GM21528 (cell line): ENCODE measurements at regions not wholly inside any gene's neighbourhood (a gene's known extent, or its start where the extent isn't known, plus 50 kb on each side); places are given as distances from the start of the nearest gene placed in this dataset.

ENCODE experiments used
- ATAC-seq: cut with Tn5 transposase; IDR thresholded peaks from one replicate; pipeline ENCODE4 v1.9.1; 2021; ENCODE audit warnings: mild to moderate bottlenecking, moderate library complexity; ENCODE audit not compliant: unreplicated experiment, low FRiP score

DNA sequence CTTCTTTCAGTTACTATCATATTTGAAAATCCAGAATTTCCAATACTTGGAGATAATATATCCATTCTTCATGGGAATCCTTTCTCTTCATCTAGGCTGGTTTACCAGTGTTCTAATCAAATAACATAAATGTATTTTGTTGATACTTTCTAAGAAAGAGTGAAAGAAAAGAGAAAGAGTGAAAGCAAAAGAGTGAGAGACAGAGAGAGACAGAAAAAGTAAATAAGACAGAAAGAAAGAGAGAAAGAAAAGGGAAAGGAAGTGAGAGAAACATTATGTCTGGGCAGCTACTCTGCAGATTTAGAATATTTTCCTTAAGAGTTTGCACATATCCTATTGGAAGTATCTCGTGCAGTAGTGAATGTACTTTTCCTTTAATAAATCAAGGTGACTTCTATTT is 781.0 kb upstream of the GJE1 start:
- ATAC-seq = no peak

DNA sequence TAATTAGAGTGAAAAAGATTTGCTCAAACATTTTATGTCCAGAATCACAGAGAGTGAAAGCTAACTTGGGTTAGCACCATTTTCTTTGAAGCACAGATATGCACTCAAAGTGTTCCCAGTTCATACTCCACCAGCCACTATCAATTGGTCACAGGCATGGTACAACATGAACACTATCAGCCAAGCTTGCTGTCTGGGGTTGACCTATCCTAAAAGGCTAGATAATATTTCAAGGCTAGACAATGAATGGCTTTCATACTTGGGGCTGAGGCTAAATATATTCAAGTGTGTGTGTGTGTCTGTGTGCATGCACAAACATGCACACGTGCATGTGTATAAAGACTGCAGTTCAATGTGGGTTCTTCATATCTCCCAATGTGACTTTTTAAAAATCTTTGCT is 783.0 kb upstream of the GJE1 start:
- ATAC-seq = no peak

DNA sequence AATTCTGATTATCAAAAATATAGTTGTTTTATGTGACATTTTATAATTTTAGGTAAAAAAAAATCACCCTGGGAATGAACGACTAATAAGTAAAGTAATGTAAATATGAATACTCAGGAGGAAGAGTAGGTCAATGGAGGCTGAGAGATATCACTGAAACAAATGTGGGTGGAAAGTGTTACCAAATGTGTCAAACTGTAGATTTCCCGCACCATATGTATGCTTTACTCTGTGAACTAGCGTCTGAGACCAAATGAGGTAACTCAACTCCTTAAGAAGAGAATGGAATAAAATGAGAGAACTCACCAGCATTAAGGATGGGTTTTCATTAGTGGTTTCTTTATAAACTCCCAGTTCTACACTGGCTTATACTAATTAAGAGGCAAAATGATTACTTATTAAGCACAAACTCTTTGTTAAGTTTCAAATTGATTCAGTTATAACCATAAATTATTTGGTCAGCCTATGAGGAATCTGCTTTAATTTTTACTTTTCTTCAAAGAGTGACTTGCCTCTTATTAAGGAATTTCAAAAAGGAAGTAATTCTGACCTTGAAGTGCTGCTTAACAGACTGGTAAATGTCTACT is 784.7 kb upstream of the GJE1 start:
- ATAC-seq = no peak

DNA sequence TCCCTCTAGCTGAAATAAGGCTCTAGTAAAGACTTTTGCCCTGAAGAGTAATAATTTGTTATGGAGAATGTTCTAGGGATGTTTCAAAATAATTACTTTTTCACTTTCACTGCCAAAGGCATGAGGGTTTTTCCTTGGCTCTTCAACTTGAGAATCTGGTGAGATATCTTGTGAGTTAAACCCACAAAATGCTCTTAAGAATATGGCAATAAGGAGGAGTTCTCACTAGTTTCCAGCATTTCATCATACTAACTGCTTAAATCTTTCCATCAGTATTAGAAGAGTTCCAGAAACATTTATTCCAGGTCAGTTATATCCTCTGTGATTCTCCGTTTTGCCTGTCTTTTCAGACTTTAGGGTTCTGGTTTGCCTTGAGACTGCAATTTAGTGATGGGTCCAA is 785.6 kb upstream of the GJE1 start:
- no peak for ATAC-seq

DNA sequence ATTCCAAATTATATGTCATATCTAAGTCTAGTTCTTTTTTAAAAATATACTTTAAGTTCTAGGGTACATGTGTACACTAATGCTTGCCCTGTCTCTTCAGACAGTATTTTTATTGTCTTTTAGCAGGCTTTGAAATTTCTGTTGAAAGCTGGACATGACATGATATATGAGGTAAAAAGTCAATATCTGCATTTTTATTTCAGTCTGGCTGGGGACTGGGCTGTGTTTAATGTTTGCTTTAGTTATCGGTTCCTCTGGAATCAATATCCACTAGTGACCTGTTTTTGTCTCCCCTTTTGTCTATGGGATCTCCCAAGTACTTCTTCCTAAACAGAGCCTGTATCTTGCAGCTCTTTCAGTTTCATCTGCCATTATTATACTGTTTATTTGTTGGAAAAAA is 786.2 kb upstream of the GJE1 start:
- ATAC-seq = no peak

DNA sequence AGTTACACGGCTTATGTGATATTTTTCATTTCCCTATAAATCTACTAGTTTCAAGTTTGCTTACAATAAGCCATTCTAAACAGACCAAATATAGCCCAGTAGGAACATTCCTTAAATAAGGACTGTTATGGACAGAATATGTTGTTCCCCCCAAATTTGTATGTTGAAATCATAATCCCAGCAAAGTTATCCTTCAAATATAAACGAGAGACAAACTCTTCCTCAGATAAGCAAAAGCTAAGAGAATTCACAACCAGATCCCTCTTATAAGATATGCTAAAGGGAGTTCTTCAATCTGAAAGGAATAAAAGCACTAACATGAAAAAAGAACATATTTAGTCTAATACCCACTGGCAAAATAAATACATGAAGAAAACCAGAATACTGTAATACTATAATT is 795.5 kb upstream of the GJE1 start:
- ATAC-seq = no peak

DNA sequence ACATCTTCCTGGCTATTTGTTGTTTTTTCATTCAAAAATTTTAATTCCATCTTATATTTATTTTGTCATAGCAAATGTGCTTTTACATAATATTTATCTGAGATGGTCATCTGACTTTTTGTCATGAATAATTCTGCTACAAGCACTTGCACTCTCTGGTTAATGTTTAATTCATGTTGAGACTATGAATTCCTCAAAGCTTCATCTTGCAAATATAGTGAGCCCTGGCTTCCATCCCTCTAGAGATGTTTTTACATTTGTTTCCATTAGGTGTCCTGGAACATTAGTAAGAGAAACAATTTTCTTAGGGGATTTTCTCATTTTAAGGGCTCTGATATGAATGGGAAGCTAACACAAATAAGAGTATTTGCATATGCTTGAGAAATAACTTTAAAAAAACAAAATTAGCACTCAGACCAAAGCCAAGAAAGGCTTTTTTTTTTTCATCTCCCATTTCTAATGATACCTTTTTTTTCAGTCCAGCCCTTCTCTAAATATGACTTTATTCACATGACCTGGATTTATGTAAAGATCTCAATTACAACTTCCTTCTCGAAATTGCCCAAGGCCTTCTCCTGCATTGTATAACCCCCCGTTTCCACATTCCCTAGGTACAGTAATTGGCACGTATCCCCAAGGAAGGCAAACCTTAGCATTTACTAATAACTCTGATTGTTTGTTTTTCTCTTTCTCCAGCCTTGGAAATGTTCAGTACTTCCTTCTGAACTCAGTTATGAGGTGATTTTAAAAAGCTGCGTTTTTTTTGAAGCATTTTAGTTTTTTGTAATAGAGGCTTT is 797.0 kb upstream of the GJE1 start:
- no peak for ATAC-seq

DNA sequence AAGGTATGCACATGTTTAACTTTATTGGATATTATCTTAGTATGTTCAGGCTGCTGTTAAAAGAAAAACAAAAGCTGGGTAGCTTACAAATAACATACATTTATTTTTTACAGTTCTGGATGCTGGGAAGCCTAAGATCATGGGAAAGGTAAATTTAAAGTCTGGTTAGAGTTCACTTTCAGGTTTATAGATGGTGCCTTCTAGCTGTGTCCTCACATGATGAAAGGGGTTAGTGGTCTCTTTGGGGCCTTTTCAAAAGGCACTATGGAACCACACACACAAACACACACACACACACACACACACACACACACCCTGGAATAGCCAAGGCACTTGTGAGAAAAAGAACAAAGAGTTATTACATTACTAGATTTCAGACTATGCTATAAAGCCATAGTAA is 805.8 kb upstream of the GJE1 start:
- ATAC-seq = no peak

DNA sequence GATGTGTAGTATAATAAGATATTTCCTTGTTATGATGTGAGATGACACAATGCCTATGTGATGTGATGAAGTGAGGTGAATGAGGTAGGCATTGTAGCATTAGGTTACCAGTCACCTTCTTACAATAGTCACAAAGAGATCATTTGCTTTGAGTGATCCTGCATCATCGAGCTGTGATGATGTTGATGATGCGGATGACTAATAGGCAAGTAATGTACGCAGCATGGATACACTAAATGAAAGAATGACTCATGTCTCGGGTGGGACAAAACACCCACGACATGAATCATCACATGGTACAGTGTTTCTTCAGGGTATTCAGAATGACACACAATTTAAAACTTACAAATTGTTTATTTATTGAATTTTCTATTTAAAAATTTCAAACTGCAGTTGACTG is 806.3 kb upstream of the GJE1 start:
- ATAC-seq = no peak

DNA sequence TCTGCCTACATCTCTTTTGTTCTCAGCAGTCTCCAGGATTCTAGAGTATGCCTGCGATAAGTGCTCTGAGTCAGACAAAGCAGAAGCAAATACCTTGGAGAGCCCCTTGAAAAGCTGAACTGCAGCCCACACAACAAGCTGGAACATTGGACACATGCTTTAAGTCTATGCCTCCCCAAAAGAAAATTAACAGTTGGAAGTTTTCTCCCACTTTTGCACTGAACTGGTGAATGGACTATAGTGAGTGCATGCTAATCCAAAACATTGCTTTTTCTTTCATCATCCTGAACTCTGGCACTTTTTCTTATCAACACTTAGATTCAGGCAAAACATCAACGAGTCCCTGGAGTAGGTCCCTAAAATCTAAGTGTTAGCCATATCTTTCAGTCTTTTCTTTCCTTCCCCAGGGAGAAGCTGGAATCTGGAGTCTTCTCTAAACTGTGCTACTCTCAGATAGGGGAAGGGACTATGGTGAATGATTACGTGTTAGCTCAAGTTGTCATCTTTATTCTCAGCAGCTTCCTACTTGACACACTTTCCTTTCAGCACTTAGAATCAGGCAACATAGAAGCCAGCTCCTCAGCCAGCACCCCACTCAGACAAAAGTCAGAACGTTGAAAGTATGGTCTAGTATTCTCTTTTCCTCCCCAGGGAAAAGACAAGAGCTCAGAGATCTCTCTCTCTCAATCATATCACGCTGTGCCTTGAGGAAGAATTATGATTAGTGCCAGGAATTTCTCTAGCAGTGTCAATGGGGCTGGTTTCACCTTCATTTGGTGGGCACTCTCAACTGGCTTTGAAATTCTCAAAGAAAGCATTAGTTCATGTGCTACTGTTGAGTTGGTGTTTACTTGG is 811.0 kb upstream of the GJE1 start:
- ATAC-seq = no peak

DNA sequence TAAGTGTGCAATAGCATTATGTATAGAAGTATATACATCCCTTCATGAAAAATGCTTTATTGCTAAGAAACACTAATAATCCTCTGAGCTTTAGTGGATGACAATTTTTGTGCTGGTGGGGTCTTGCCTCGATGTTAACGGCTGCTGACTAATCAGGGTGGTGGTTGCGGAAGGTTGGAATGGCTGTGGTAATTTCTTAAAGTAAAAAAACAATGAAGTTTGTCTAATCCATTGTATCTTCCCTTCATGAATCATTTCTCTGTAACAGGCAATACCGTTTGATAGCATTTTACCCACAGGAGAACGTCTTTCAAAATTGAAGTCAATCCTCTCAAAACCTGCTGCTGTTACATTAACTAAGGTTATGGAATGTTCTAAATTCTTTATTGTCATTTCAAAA is 816.5 kb upstream of the GJE1 start:
- no peak for ATAC-seq

DNA sequence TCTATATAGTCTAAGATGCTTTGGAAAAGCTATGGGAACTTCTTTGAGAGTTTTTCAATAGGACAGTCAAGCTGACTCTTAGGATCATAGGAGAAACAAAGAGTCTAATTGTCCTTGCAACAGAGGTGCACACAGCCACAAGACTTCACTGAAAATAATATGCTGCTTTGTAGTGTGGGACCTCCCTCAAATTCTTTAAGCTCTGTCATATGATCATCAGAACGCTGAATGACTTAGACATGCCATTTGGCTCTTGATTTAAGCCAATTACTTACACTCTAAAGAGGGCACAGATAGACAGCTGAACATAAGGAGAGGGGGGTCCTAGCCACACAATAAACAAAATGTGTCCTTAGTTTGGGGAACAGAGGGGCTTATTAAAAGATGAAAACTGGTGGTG is 818.7 kb upstream of the GJE1 start:
- ATAC-seq = no peak

DNA sequence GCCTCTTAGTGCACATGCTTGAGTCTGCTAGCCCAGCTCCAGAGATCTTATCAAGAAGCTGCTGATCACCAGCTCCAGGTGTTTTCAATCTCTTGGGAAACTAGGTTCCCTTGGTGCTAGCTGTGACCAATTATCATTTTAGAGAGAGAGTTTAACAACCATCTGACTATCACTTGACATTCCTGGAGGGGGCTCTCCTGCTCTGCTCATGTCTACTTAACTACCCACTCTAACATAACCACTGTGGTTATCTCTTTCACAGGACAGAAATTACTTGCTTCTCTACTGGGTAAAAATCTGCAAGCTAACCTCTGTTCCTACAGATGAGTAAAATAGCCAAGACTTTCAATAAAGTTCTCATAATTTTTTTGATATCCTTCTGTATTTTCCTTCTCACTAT is 823.4 kb upstream of the GJE1 start:
- no peak for ATAC-seq

DNA sequence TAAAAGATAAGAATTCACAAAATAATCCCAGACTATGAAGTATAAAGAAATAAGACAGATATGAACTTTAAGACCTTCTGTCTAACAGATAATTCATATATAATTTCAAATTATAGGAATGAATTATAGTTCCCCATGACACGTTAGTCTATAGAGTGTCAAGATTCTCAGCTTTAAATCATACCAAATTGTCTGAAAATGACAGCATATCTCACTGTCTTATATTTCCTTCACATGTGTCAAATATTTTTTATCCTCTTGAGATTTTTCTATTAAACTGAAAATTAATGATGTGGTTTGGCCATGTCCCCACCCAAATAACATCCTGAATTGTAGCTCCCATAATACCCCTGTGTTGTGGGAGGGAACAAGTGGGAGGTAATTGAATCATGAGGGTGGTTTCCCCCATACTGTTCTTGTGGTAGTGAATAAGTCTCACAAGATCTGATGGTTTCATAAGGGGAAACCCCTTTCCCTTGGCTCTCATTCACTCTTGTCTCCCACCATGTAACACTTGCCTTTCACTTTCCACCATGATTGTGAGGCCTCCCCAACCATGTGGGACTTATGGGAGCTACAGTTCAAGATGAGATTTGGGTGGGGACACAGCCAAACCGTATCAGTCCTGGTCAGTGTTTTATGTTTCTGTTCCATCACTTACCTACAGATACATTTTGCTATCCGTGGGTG is 825.3 kb upstream of the GJE1 start:
- no peak for ATAC-seq

DNA sequence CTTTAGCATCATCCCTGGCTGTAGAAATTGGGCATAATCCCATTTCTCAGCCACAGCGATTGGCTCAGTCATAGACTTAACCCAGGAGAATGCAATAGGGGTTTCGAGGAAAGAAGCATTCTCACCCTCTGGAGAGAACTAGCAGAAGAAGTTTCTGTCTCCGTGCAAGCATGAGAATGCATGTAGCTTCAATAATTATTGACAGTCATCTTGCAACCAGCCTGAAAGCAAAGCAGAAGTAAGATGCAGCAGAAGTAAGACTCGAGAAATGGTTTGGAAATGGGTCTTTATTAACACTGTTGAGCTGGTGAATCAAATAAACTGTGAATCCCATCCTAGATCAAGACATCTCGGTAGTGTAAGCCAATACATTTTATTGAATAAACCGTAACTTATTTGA is 828.8 kb upstream of the GJE1 start:
- ATAC-seq = no peak

DNA sequence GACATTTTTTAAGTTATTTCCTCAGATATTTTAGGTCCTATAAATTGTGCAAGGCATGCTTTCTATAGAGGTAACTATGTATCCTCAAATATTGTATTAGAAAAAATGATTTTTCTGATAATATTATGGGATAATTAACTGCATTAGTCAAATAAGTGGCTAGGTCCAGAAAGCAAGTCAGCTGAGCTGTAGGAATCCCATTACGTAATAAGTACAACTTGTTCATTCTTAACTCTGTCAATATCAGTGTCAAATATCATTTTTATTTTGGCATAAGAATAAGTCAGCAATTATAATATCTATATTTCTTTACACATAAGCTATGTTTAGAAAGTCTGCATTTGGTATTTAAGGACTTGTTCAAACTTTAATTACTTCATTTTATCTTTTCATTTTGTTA is 830.9 kb upstream of the GJE1 start:
- no peak for ATAC-seq

DNA sequence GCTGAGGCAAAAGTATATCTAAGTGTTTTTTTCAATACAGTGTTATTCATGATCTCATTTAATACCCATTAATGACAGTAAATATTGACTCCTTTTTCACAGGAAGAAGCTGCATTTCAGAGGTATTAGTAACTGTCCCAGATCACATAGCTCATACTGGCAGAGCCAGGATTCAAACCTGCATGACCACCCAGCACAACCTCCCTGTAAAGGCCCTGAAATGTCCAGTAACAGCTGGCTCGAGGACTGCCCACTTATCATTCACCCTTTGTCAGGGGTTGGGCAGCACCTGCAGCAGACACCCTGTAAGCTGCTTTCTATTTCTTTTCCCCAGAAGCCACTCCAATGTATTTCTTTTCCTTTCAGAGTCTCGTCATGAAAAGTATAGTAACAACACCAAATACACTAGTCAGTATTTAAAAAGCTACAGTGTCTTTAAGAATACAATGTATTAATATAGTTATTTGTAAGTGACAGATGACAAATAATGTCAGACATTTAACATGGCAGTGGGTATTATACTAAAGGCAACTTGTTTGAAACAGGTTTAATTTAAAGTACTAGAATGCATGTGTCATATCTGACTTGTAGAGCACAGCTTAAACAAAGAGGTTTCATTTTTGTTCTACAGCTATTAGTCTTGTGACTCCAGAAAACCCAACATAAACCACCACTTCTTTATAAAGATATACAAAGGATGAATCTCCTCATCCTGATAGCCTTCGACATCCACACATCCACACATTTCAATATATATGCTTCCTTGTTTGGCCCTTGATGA is 841.6 kb upstream of the GJE1 start:
- ATAC-seq = no peak

DNA sequence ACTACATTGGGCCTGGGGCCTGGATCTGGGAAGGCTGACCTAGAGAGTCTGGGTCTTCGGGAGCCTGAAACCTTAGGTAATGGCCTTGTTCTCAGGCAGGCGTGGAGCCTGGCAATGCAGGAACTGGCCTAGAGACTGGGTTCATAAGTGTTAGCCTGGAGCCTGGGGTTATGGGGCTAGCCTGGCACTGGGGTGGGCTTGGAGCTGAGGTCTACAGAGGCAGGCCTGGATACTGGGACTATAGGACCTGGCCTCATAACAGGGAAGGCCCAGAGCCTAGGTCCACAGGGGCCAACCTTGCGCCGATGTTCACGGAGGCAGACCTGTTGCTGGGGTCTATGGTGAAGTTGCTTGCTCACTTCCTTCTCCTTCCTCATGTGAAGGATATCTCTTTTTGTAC is 843.8 kb upstream of the GJE1 start:
- no peak for ATAC-seq

DNA sequence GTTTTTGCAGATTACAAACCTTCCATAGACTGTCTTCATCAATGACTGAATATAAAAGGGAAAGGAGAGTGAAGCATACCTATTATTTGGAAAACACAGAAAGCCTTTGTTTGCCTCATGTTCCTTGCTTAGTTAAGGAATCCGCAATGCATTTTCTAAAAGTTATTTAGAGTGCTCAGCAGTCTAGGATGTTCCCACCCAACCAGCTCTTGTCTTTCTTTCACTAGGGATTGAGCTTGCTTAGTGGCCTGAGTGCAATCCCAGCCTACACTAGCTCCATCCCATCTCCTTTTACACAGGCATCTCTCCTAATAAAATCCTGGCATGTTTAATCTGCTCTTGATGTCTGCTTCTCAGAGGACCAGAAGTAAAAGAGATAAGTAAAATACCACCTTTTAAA is 850.5 kb upstream of the GJE1 start:
- ATAC-seq = no peak

DNA sequence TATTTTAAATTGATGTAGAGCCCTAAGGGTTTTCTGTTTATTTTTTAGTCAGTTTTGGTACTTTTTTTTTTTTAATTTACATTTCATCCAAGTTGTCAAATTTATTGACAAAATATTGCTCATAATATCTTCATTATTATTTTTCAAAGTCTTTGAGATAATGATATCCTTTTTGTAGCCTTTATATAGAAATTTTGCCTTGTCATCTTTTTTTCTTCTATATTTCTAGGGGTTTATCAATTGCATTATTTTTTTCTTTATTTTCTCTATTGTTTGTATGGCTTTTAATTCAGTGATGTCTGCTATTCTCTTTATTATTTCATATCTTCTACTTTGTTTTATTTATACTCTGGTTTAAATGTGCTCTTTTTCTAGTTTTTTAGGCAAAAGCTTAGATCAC is 863.0 kb upstream of the GJE1 start:
- ATAC-seq = no peak
